ENCODE measurements at regions not wholly inside any gene's neighbourhood (a gene's known extent, or its start where the extent isn't known, plus 50 kb on each side); places are given as distances from the start of the nearest gene placed in this dataset.
A peak's percentile ranks its signal among the peaks of the same experiment; 100 is the strongest.

DNA sequence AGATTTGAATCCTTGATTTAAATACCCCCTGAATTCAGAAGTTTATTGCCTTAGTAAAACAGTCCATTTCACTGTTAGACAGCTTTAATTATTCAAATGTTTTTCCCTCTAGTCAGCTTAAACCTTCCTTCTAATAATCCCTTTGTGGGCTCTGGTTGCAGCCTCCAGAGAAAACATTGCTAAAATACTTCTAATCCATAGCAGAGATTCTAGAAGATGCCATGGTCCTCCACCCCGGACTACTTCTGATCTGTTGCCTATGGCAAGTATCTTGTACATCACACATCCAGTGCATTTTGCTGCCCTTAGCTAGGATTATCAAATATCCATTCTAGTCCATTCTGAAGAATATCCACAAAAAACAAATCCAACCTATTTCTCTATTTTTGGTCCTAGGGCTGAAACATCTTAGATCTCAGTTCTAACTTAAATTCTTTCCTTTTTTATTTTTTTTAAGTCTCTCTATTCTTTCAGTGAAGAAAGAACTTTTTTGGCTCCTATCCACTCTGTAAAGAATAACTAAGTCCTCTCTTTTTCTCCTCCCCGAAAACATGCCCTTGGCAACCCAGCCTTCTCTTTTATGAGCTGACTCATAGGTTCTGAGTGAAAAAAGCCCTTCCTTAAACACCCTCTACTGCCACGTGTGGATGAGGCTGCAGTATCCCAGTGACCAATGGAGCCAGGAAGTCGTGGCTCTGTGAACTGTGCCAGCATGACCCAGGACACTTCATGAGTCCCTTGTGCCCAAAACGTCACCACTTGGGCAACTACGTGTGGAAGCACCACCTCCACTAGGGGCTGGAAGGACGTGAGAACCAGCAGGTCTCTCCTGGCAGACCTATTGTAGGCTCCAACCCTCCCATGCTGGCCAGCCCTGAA lies 349.8 kb downstream of the TNS1 start:
- H3K27ac ChIP-seq, result no peak overlapping the region
- TF ChIP-seq ZFX (IDR thresholded peaks at IDR 0.05; ENCODE audit: borderline replicate concordance), result no peak
- TF ChIP-seq, protein P1, sequence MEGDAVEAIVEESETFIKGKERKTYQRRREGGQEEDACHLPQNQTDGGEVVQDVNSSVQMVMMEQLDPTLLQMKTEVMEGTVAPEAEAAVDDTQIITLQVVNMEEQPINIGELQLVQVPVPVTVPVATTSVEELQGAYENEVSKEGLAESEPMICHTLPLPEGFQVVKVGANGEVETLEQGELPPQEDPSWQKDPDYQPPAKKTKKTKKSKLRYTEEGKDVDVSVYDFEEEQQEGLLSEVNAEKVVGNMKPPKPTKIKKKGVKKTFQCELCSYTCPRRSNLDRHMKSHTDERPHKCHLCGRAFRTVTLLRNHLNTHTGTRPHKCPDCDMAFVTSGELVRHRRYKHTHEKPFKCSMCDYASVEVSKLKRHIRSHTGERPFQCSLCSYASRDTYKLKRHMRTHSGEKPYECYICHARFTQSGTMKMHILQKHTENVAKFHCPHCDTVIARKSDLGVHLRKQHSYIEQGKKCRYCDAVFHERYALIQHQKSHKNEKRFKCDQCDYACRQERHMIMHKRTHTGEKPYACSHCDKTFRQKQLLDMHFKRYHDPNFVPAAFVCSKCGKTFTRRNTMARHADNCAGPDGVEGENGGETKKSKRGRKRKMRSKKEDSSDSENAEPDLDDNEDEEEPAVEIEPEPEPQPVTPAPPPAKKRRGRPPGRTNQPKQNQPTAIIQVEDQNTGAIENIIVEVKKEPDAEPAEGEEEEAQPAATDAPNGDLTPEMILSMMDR (IDR thresholded peaks at IDR 0.05), result no peak

DNA sequence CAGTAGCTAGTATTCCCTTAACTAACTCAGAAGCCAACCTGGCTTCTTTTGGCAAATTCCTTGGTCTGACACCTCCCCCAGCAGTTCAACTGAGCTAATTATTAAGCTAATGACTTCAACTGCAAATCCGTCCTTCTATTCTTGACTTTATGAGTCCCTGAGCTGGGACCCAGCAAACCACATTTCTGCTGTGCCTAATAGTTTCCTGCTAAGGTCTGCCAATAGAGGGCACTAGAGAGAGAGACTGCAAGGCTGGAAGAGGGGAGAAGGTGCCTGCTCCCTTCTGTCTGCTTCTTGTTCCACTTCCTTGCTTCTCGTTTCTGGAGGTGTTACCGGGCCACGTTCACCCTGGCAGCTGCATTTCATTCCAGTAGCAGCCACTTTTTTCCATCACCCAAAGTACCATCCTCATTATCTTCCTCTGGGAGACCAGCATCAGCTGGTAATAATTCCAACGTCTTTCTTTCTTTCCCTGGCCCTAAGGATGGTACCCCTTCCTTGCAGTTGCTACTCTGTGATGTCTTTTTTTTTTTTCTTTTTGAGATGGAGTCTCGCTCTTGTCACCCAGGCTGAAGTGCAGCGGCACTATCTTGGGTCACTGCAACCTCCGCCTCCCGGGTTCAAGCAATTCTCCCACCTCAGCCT lies 352.0 kb downstream of the TNS1 start:
- H3K27ac ChIP-seq, result no peak overlapping the region
- TF ChIP-seq, protein P1 (IDR thresholded peaks at IDR 0.05), result peak; percentile 93
- no peak for TF ChIP-seq ZFX (IDR thresholded peaks at IDR 0.05; ENCODE audit: borderline replicate concordance)

DNA sequence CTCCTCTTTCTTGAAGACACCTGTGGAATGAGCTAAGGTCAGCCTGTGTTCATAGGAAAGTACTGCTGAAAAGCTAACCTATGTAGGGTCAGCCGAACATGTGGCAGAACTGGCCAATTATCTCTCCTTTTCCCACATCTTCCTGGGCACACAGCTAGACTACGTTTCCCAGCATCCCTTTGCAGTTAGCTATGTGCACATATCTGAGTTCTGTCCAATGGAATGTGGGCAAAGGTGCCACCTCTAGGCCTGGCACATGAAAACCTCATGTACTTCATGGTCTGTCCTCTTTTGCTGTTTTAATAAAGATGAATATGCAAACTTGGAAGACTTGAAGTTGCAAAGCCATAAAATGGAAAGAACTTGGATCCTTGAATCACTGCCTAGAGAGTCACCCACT lies 352.6 kb downstream of the TNS1 start:
- no peak overlapping the region for H3K27ac ChIP-seq
- no peak for TF ChIP-seq ZFX (IDR thresholded peaks at IDR 0.05; ENCODE audit: borderline replicate concordance)
- TF ChIP-seq, protein P1 (IDR thresholded peaks at IDR 0.05), result no peak

DNA sequence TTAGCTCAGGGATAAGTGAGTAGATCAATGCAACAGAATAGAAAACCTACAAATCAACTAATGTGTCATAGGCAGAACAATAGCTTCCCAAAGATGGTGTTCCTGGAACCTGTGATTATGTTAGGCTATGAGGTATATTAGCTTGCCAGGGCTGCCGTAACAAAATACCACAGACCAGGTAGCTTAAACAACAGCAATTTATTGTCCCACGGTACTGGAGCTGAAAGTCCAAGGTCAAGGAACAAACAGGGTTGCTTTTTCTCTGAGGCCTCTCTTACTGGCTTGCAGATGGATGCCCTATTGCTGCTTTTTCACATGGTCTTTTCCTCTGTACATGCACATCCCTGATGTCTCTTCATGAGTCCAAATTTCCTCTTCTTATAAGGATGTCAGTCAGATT lies 354.9 kb downstream of the TNS1 start:
- H3K27ac ChIP-seq, result no peak overlapping the region
- no peak for TF ChIP-seq ZFX (IDR thresholded peaks at IDR 0.05; ENCODE audit: borderline replicate concordance)
- TF ChIP-seq, protein P1 (IDR thresholded peaks at IDR 0.05), result no peak

DNA sequence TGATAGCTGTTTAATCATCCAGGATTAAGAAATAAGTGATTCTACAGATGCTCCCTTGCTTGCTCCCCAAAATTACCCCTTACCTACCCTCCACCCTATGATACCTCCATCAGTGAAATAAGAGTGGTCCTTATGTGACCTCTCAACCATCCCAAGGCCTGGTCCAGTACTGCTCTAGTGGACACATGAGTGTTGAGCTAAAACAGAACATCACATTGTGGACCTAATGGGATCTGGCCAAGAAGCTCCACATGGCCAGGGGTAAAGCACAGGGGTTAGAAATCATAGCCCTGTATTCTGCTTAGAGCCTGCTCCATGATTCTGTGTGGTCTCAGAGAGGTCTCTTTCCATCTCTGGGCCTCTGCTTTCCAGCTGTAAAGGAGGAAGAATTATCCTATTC lies 355.6 kb downstream of the TNS1 start:
- TF ChIP-seq ZFX (IDR thresholded peaks at IDR 0.05; ENCODE audit: borderline replicate concordance), result no peak
- TF ChIP-seq, protein P1 (IDR thresholded peaks at IDR 0.05), result no peak
- no peak overlapping the region for H3K27ac ChIP-seq

DNA sequence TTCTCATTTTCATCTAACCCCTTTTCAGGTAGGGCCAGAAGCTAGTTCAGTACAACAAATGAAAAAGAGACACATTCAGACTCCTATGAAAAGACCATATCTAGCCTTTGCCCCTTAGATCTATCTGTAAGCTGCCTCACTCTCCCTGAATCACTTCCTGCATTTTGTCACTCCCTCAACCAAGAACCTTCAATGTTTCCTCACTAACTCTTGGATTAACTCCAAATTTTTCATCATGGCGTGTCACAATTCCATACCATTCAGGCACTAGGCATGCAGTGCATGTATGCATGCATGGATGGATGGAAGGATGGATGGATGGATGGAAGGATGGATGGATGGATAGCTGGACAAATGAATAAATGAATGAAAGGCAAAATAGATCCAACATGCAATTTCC lies 356.9 kb downstream of the TNS1 start:
- no peak for TF ChIP-seq ZFX (IDR thresholded peaks at IDR 0.05; ENCODE audit: borderline replicate concordance)
- TF ChIP-seq, protein P1 (IDR thresholded peaks at IDR 0.05), result no peak
- no peak overlapping the region for H3K27ac ChIP-seq

DNA sequence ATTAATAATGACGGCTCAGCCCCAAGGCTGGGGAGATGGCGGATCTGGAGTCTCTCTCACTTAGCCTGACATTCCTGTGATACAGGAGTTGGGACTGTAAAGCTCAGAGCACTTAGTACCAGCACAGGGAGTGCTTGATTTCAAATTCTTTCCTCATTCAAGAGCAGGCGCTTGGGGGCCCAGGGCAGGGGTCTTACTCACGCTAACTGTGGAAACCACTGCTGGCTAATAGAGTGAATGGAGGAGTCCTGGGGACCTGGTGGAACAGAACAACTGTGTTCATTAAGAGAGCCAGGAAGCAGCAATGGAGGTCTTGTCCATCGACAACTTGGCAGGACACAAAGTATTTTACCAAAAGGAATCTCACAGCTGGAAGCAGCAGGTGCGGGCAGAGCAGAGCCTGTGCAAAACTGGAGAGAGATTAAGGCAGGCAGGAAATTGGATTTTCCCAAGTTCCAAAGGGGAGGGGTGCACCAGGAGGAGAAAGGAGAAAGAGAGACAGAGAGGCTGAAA lies 358.9 kb downstream of the TNS1 start:
- H3K27ac ChIP-seq, result no peak overlapping the region
- no peak for TF ChIP-seq ZFX (IDR thresholded peaks at IDR 0.05; ENCODE audit: borderline replicate concordance)
- TF ChIP-seq, protein P1 (IDR thresholded peaks at IDR 0.05), result no peak
